Transverse colon (tissue), 4 donors: ENCODE measurements at regions not wholly inside any gene's neighbourhood (a gene's known extent, or its start where the extent isn't known, plus 50 kb on each side); places are given as distances from the start of the nearest gene placed in this dataset.

ENCODE experiments used
- EP300 ChIP-seq: sonication (generic); formaldehyde crosslinking; IDR thresholded peaks from one replicate; pipeline ENCODE4 v1.6.1; 2017; ENCODE audit warnings: antibody characterized with exemption, low read depth
- POLR2A ChIP-seq: fragments of 450-650 bp; IDR thresholded peaks from one replicate; pipeline ENCODE4 v1.6.1; 2016; ENCODE audit warnings: antibody characterized with exemption, mild to moderate bottlenecking, moderate library complexity
- POLR2AphosphoS5 ChIP-seq, 3 donors: sonication (generic); formaldehyde crosslinking; IDR thresholded peaks; one replicate each; pipeline ENCODE4 v1.6.1; 2016; ENCODE audit warnings: antibody characterized with exemption in 3 of 3
- TF ChIP-seq, protein P1 (sequence below), 5 experiments: fragments of 200-600 bp in 3 of 5; fragments of 450-650 bp in 2 of 5; sonication (generic) in 3 of 5; IDR thresholded peaks; 1 replicate in 2 of 5; 2 replicates in 3 of 5; pipeline ENCODE4 v1.5.1; 2016 to 2017; ENCODE audit warnings: antibody characterized with exemption in 5 of 5, inconsistent platforms in 3 of 5, mild to moderate bottlenecking in 2 of 5, moderate library complexity in 1 of 5

DNA sequence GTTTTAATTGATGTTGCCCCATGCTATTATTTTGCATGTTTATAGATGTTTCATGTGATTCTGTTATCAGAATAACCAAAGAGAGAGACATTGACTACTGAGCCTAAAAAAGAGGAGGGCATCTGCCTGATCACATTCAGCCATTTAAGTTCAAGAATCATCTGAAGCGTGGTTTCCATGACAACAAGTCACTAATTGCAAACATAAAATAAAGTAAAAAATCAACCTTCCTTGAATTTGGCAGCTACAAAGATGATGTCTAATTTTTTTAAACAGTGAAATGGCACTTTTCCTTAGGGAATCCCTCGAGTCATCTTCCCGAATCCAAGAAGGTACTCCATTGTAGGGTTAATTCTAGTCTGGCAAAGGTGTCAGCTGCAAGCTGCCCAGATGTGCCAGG lies 884.2 kb downstream of the DIAPH3 start:
- TF ChIP-seq, protein P1, sequence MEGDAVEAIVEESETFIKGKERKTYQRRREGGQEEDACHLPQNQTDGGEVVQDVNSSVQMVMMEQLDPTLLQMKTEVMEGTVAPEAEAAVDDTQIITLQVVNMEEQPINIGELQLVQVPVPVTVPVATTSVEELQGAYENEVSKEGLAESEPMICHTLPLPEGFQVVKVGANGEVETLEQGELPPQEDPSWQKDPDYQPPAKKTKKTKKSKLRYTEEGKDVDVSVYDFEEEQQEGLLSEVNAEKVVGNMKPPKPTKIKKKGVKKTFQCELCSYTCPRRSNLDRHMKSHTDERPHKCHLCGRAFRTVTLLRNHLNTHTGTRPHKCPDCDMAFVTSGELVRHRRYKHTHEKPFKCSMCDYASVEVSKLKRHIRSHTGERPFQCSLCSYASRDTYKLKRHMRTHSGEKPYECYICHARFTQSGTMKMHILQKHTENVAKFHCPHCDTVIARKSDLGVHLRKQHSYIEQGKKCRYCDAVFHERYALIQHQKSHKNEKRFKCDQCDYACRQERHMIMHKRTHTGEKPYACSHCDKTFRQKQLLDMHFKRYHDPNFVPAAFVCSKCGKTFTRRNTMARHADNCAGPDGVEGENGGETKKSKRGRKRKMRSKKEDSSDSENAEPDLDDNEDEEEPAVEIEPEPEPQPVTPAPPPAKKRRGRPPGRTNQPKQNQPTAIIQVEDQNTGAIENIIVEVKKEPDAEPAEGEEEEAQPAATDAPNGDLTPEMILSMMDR (IDR thresholded peaks at IDR 0.05), result no peak
- TF ChIP-seq POLR2A (no peak), EP300 (no peak), POLR2AphosphoS5 (IDR thresholded peaks at IDR 0.05) (no peak)
